ENCODE measurements at regions not wholly inside any gene's neighbourhood (a gene's known extent, or its start where the extent isn't known, plus 50 kb on each side); places are given as distances from the start of the nearest gene placed in this dataset.

DNA sequence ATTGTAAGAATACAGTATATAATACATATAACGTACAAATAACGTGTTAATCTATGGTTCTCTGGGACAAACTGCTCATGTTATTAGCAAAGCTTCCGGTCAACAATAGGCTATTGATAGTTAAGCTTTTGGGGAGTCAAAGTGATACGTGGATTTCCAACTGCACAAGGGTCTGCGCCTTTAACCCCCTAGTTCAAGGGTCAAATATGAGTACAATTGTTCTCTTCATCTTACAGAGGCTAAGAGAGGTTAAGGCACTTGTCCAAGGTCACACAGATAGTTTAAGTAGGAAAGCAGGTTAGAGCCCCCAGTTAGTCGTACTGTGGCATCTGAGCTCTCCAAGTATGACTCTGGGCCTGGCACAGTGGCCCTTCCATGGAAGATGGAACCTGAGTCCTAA is 204.3 kb upstream of the KRR1 start:
- in situ Hi-C loops (cut with HindIII; ENCODE audit: low pct_ligation_motif_present, low sequenced_read_pairs): no loop called here
- no peak for DNase-seq
- Histone ChIP-seq H3K4me3 (ENCODE audit: low read depth, low read length) (no peak overlapping the region), H3K27me3 (replicated peaks) (no peaks in the 10 kb centered on the region), H3K27ac (no peak overlapping the region), H3K36me3 (replicated peaks) (no peaks in the 10 kb centered on the region)
- TF ChIP-seq, protein P1, sequence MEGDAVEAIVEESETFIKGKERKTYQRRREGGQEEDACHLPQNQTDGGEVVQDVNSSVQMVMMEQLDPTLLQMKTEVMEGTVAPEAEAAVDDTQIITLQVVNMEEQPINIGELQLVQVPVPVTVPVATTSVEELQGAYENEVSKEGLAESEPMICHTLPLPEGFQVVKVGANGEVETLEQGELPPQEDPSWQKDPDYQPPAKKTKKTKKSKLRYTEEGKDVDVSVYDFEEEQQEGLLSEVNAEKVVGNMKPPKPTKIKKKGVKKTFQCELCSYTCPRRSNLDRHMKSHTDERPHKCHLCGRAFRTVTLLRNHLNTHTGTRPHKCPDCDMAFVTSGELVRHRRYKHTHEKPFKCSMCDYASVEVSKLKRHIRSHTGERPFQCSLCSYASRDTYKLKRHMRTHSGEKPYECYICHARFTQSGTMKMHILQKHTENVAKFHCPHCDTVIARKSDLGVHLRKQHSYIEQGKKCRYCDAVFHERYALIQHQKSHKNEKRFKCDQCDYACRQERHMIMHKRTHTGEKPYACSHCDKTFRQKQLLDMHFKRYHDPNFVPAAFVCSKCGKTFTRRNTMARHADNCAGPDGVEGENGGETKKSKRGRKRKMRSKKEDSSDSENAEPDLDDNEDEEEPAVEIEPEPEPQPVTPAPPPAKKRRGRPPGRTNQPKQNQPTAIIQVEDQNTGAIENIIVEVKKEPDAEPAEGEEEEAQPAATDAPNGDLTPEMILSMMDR (IDR thresholded peaks at IDR 0.05; ENCODE audit: low read depth, low read length, missing control alignments): no peak

DNA sequence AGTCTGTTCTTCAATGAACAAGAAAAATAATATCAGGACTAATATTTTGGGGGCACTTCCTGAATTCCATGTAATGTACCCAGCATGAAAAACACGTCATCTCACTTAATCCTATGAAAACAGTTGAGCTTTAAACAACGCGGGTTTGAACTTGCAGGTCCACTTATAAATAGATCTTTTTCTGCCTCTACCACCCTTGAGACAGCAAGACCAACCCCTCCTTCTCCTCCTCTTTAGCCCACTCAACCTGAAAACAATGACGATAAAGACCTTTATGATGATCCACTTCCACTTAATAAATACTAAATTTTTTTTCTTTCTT is 203.9 kb upstream of the KRR1 start:
- peak overlapping the region; percentile 43 for H3K27ac ChIP-seq
- H3K4me3 ChIP-seq (ENCODE audit: low read depth, low read length): no peak overlapping the region
- H3K36me3 ChIP-seq (replicated peaks): no peaks in the 10 kb centered on the region
- no peaks in the 10 kb centered on the region for H3K27me3 ChIP-seq (replicated peaks)
- DNase-seq: no peak
- TF ChIP-seq, protein P1 (IDR thresholded peaks at IDR 0.05; ENCODE audit: low read depth, low read length, missing control alignments): no peak
- in situ Hi-C loops (cut with HindIII; ENCODE audit: low pct_ligation_motif_present, low sequenced_read_pairs): no loop called here

GRCh38 chr12:75714462-75715322 is 203.3 kb upstream of the KRR1 start:
- H3K27ac ChIP-seq: peak overlapping the region; percentile 43
- in situ Hi-C loops (cut with HindIII; ENCODE audit: low pct_ligation_motif_present, low sequenced_read_pairs): no loop called here
- DNase-seq: peak; percentile 51
- no peaks in the 10 kb centered on the region for H3K27me3 ChIP-seq (replicated peaks)
- H3K4me3 ChIP-seq (ENCODE audit: low read depth, low read length): no peak overlapping the region
- no peaks in the 10 kb centered on the region for H3K36me3 ChIP-seq (replicated peaks)
- TF ChIP-seq, protein P1 (IDR thresholded peaks at IDR 0.05; ENCODE audit: low read depth, low read length, missing control alignments): no peak

DNA sequence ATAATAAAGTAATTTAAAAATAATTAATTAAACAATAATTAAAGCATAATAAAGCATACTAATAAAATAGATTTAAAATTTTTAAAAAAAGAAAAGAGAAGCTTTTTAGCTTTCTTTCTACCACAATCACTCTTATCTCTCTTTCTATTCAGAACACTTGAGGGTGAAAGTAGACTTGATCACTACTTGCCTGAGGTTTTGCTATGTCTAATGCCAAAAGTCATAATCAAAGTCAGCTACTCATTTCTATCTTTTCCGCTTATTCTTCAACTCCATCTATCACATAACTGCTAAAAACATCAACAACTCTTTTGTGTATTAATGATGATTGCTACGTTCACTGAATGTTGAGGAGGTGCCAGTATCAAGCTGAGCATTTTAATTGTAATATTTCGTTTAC is 202.0 kb upstream of the KRR1 start:
- H3K4me3 ChIP-seq (ENCODE audit: low read depth, low read length): no peak overlapping the region
- H3K27ac ChIP-seq: no peak overlapping the region
- no peaks in the 10 kb centered on the region for H3K36me3 ChIP-seq (replicated peaks)
- in situ Hi-C loops (cut with HindIII; ENCODE audit: low pct_ligation_motif_present, low sequenced_read_pairs): no loop called here
- no peaks in the 10 kb centered on the region for H3K27me3 ChIP-seq (replicated peaks)
- DNase-seq: no peak
- TF ChIP-seq, protein P1 (IDR thresholded peaks at IDR 0.05; ENCODE audit: low read depth, low read length, missing control alignments): no peak

DNA sequence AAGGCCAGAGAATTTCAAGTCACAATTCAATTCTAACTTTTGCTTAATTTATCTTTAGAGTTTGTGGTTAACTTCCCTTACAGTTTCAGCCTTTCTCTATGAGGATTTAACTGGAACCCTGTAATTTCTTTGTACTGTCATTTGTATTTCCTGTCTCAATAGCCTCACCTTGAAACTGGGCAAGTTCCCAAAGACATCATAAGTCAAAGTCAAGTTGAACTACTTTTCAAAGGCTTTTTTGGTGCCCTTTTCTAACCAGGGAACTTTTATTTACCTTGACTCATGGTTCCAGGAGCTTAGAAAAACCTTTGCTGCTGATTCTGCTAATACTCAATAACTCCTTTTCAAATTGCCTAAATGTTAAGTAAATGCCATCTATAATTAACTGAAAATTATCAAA is 200.8 kb upstream of the KRR1 start:
- H3K36me3 ChIP-seq (replicated peaks): no peaks in the 10 kb centered on the region
- no peak overlapping the region for H3K27ac ChIP-seq
- H3K4me3 ChIP-seq (ENCODE audit: low read depth, low read length): no peak overlapping the region
- TF ChIP-seq, protein P1 (IDR thresholded peaks at IDR 0.05; ENCODE audit: low read depth, low read length, missing control alignments): no peak
- no peaks in the 10 kb centered on the region for H3K27me3 ChIP-seq (replicated peaks)
- DNase-seq: no peak
- in situ Hi-C loops (cut with HindIII; ENCODE audit: low pct_ligation_motif_present, low sequenced_read_pairs): no loop called here

DNA sequence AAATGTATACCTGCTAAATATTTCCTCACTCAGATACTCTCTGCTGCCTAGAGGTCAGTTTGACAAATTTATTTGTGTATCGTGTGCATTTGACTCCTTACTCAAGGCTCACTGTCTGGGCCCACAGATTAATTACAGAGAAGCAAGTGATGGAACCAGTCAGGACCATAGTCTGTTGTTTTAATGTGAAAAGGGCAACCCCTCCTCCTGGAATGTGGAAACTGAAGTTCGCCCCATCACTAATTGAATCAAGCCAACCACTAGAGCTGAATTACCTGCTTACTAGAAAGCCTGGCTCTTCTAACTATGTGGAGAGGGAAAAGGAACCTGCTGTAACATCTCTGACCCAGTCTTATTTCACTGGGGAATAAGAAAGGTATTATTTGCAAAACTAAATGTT is 199.9 kb upstream of the KRR1 start:
- TF ChIP-seq, protein P1 (IDR thresholded peaks at IDR 0.05; ENCODE audit: low read depth, low read length, missing control alignments): no peak
- H3K36me3 ChIP-seq (replicated peaks): no peaks in the 10 kb centered on the region
- in situ Hi-C loops (cut with HindIII; ENCODE audit: low pct_ligation_motif_present, low sequenced_read_pairs): no loop called here
- no peak for DNase-seq
- H3K27ac ChIP-seq: no peak overlapping the region
- H3K27me3 ChIP-seq (replicated peaks): no peaks in the 10 kb centered on the region
- H3K4me3 ChIP-seq (ENCODE audit: low read depth, low read length): no peak overlapping the region
